Transverse colon (tissue), 4 donors: ENCODE measurements at regions not wholly inside any gene's neighbourhood (a gene's known extent, or its start where the extent isn't known, plus 50 kb on each side); places are given as distances from the start of the nearest gene placed in this dataset.
"Not testable (repeated sequence)": the region's sequence is repeated elsewhere in the genome, so short reads cannot be mapped to it uniquely, and the experiment has no call there.

Source experiments
- DNase-seq: peaks from one replicate; pipeline ENCODE4 v3.0.0-alpha.2; 2019
- H3K27ac ChIP-seq, 4 donors: fragments of 200-600 bp; sonication (generic); 2 replicates each; pipeline ENCODE4 v1.5.1; 2016 to 2018; ENCODE audit warnings: inconsistent platforms in 4 of 4
- H3K27me3 ChIP-seq: fragments of 200-600 bp; sonication (generic); 2 replicates; pipeline ENCODE4 v1.5.1; 2017; ENCODE audit warnings: inconsistent platforms
- H3K36me3 ChIP-seq, 4 donors: fragments of 200-600 bp; sonication (generic); 2 replicates each; pipeline ENCODE4 v1.5.1; 2017 to 2019; ENCODE audit warnings: inconsistent platforms in 4 of 4
- H3K4me1 ChIP-seq, 4 donors: fragments of 200-600 bp; sonication (generic); 2 replicates each; pipeline ENCODE4 v1.5.1; 2017 to 2020; ENCODE audit warnings: inconsistent platforms in 4 of 4
- H3K4me3 ChIP-seq, 4 donors: fragments of 200-600 bp; sonication (generic); 1 replicate in 1 of 4; 2 replicates in 3 of 4; pipeline versions ENCODE4 v1.5.1 to v1.6.1; 2017 to 2019; ENCODE audit warnings: inconsistent platforms in 4 of 4
- H3K9me3 ChIP-seq, 2 donors: fragments of 200-600 bp; sonication (generic); 2 replicates each; pipeline ENCODE4 v1.5.1; 2017 to 2019; ENCODE audit warnings: inconsistent platforms in 2 of 2
- CTCF ChIP-seq, 5 experiments: fragments of 200-600 bp in 3 of 5; fragments of 450-650 bp in 2 of 5; sonication (generic) in 3 of 5; IDR thresholded peaks; 1 replicate in 2 of 5; 2 replicates in 3 of 5; pipeline ENCODE4 v1.5.1; 2016 to 2017; ENCODE audit warnings: antibody characterized with exemption in 5 of 5, inconsistent platforms in 3 of 5, mild to moderate bottlenecking in 2 of 5, moderate library complexity in 1 of 5
- EP300 ChIP-seq: sonication (generic); formaldehyde crosslinking; IDR thresholded peaks from one replicate; pipeline ENCODE4 v1.6.1; 2017; ENCODE audit warnings: antibody characterized with exemption, low read depth
- POLR2A ChIP-seq: fragments of 450-650 bp; IDR thresholded peaks from one replicate; pipeline ENCODE4 v1.6.1; 2016; ENCODE audit warnings: antibody characterized with exemption, mild to moderate bottlenecking, moderate library complexity
- POLR2AphosphoS5 ChIP-seq, 3 donors: sonication (generic); formaldehyde crosslinking; IDR thresholded peaks; one replicate each; pipeline ENCODE4 v1.6.1; 2016; ENCODE audit warnings: antibody characterized with exemption in 3 of 3
- WGBS, 2 donors: methylation state at CpG; one replicate each; pipeline ENCODE4 v1.1.5; 2018; ENCODE audit warnings: low coverage in 1 of 2; 5-methylcytosine and 5-hydroxymethylcytosine counted together
- in situ Hi-C, 4 donors: fragments of 200-750 bp; cut with MboI; loops; one replicate each; pipeline versions ENCODE4 v1.15.0 to v1.15.1; 2017; ENCODE audit warnings: low sequenced_read_pairs in 3 of 4, low pct_ligation_motif_present in 1 of 4, low pct_unique_long_range_greater_than_20kb in 1 of 4
- intact Hi-C: fragments of 100-400 bp; cut with DNase I; formaldehyde crosslinking; loops from one replicate; pipeline ENCODE4 v1.15.1; 2023; ENCODE audit warnings: low total_unique reads

DNA sequence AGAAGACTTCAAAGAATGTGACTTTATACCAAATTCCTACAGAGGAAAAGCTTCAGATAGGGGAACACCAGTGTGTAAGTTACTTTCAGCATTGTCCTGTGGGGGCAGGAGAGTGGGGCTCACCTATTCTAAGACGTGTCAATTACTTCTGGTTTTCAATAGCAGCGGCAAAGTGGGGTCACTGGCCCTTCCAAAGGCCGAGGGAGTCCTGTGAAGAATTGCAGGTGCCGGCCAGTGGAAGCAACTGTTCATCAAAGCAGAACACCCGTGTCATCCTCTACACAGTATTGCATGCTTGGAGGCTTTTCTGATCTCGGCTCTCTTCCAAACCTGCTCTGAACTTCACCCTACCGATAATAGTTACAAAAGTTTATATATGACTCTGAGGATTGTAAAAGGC, 1176.5 kb upstream of the TMEFF2 start:
- intact Hi-C loops (no loop called here), in situ Hi-C loops (no loop called here)
- no peak for TF ChIP-seq EP300
- no peak for TF ChIP-seq POLR2AphosphoS5 (IDR thresholded peaks at IDR 0.05)
- no peak for TF ChIP-seq POLR2A
- no peak for TF ChIP-seq CTCF (IDR thresholded peaks at IDR 0.05)
- WGBS, 2 donors: 58 to 75% methylated on average over 2 to 7 of the region's 7 CpGs
- DNase-seq: no peak
- Histone ChIP-seq H3K36me3 (no peaks in the 10 kb centered on the region), H3K4me3 (no peak overlapping the region), H3K27ac (no peak overlapping the region), H3K9me3 (no peaks in the 10 kb centered on the region), H3K4me1 (no peaks in the 10 kb centered on the region), H3K27me3 (no peaks in the 10 kb centered on the region)

DNA sequence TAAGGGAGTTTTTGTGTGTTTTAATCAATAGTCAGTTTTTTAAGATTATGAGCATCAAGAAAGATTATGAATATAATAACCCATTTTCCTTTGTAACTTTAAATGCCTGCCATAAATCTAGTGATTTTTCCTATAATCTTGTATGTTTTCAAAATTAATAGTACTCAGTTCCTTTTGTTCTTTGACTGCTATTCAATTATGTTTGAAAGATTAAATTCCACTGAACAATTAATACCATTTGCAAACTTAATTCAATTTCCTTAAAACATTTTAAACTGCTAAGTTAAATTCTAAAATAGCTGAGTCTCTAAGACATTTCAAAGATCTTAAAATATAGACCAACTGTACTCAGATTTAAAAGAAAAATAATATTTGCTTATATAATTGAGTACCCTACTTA, 1173.9 kb upstream of the TMEFF2 start:
- in situ Hi-C loops: no loop called here
- no peaks in the 10 kb centered on the region for H3K9me3 ChIP-seq

DNA sequence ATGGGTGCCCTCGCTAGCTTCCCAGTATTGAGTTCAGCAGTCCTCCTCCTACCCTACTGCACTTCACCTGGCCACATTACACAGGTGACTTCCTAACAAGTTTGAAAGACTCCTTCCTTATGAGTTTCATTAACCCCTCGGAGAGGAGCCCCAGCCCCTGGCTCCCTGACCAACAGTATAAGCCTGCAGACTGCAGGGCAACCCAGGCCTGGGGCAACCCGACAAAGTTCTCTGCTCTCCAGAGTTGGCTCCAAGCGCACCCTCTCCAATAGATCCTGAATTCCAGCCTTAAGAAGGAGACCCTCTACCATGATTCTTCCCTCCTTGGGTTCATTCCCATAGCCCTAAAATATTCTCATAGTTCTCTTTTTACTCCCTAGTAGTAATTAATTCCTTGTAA, 1162.8 kb upstream of the TMEFF2 start:
- intact Hi-C loops (loop anchor here (2.0 kb wide), 1 partner anchor 75 kb away; no protein-coding TSS in a partner anchor), in situ Hi-C loops (no loop called here)
- 95 to 100% methylated on average over 2 to 4 of the region's 4 CpGs for WGBS, 2 donors

More for the DNA sequence above, 1173.9 kb upstream of the TMEFF2 start:
- no peaks in the 10 kb centered on the region for H3K4me1 ChIP-seq
- no peak for TF ChIP-seq EP300
- TF ChIP-seq CTCF (IDR thresholded peaks at IDR 0.05): no peak
- TF ChIP-seq POLR2A: no peak
- TF ChIP-seq POLR2AphosphoS5 (IDR thresholded peaks at IDR 0.05): no peak
- intact Hi-C loops: no loop called here
- DNase-seq: no peak
- no peaks in the 10 kb centered on the region for H3K27me3 ChIP-seq
- H3K4me3 ChIP-seq: no peak overlapping the region
- H3K36me3 ChIP-seq: no peaks in the 10 kb centered on the region
- no peak overlapping the region for H3K27ac ChIP-seq

DNA sequence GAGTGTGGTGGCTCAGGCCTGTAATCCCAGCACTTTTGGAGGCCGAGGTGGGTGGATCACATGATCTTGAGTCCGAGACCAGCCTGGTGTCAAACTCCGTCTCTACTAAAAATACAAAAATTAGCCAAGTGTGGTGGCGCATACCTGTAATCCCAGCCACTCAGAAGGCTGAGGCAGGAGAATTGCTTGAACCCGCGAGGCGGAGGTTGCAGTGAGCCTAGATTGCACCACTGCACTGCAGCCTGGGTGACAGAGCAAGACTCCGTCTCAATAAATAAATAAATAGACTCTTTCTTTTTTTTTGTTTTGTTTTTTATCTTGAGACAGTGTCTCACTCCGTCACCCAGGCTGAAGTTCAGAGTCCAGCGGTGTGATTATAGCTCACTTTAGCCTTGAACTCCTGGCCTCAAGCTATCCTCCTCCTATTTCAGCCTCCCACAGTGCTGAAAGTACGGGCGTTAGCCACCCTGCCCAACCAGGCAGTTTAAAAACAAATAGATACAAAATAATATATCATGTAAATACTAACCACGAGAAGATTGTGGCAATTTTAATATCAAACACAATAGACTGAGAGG, 1158.0 kb upstream of the TMEFF2 start:
- intact Hi-C loops, H3K4me3 ChIP-seq, DNase-seq, H3K27ac ChIP-seq, H3K9me3 ChIP-seq, H3K36me3 ChIP-seq, H3K4me1 ChIP-seq, in situ Hi-C loops, H3K27me3 ChIP-seq: not testable (repeated sequence)
- WGBS, 2 donors: 77 to 78% methylated on average over 13 of the region's 13 CpGs

More for the DNA sequence above, 1162.8 kb upstream of the TMEFF2 start:
- Histone ChIP-seq H3K36me3 (no peaks in the 10 kb centered on the region), H3K4me3 (no peak overlapping the region), H3K27ac (no peak overlapping the region), H3K9me3 (no peaks in the 10 kb centered on the region), H3K4me1 (no peaks in the 10 kb centered on the region), H3K27me3 (no peaks in the 10 kb centered on the region)
- no peak for DNase-seq
- TF ChIP-seq EP300 (no peak), POLR2A (no peak), POLR2AphosphoS5 (IDR thresholded peaks at IDR 0.05) (no peak), CTCF (IDR thresholded peaks at IDR 0.05) (no peak)

- H3K36me3 ChIP-seq: no peaks in the 10 kb centered on the region
- H3K27ac ChIP-seq: no peak overlapping the region
- H3K4me3 ChIP-seq: no peak overlapping the region
- no peak for DNase-seq
- no peak for TF ChIP-seq POLR2AphosphoS5 (IDR thresholded peaks at IDR 0.05)
- no peak for TF ChIP-seq CTCF (IDR thresholded peaks at IDR 0.05)
- no peak for TF ChIP-seq POLR2A
- intact Hi-C loops (no loop called here), in situ Hi-C loops (no loop called here)
- no peaks in the 10 kb centered on the region for H3K4me1 ChIP-seq
- H3K9me3 ChIP-seq: no peaks in the 10 kb centered on the region
- no peaks in the 10 kb centered on the region for H3K27me3 ChIP-seq
- 54 to 77% methylated on average over 2 of the region's 2 CpGs for WGBS, 2 donors
Observed at GRCh38 chr2:193350509-193350908, 1155.8 kb upstream of the TMEFF2 start.
